Stomach (tissue), 8 donors: ENCODE measurements at regions not wholly inside any gene's neighbourhood (a gene's known extent, or its start where the extent isn't known, plus 50 kb on each side); places are given as distances from the start of the nearest gene placed in this dataset.

ENCODE experiments used
- DNase-seq, 2 donors: peaks; one replicate each; pipeline versions ENCODE4 v3.0.0 to v3.0.0-alpha.2; 2013 to 2019
- H3K27ac ChIP-seq, 5 donors: fragments of 200-600 bp in 4 of 5; sonication (generic) in 4 of 5; one replicate each; pipeline ENCODE4 v1.5.1; 2013 to 2019; ENCODE audit warnings: mild to moderate bottlenecking in 1 of 5, moderate library complexity in 1 of 5
- H3K27me3 ChIP-seq, 3 donors: fragments of 200-600 bp; sonication (generic); one replicate each; pipeline ENCODE4 v1.5.1; 2017 to 2019; ENCODE audit warnings: mixed run types in 1 of 3
- H3K36me3 ChIP-seq, 4 donors: fragments of 200-600 bp; sonication (generic); 1 replicate in 3 of 4; 2 replicates in 1 of 4; pipeline ENCODE4 v1.5.1; 2016 to 2019
- H3K4me1 ChIP-seq, 4 donors: fragments of 200-600 bp; sonication (generic); one replicate each; pipeline ENCODE4 v1.5.1; 2016 to 2019
- H3K4me3 ChIP-seq, 4 donors: fragments of 200-600 bp; sonication (generic) in 3 of 4; one replicate each; pipeline ENCODE4 v1.5.1; 2016 to 2019; ENCODE audit warnings: mild to moderate bottlenecking in 1 of 4
- H3K9me3 ChIP-seq, 4 donors: fragments of 200-600 bp; sonication (generic); one replicate each; pipeline ENCODE4 v1.5.1; 2016 to 2019
- CTCF ChIP-seq, 7 experiments: fragments of 450-650 bp in 4 of 7; fragments of 200-600 bp in 3 of 7; sonication (generic) in 3 of 7; IDR thresholded peaks; one replicate each; pipeline ENCODE4 v1.5.1; 2016 to 2019; ENCODE audit warnings: antibody characterized with exemption in 7 of 7, control low read depth in 2 of 7, mild to moderate bottlenecking in 1 of 7
- EP300 ChIP-seq: sonication (generic); formaldehyde crosslinking; IDR thresholded peaks from one replicate; pipeline ENCODE4 v1.6.1; 2017; ENCODE audit warnings: antibody characterized with exemption
- POLR2A ChIP-seq, 4 donors: fragments of 450-650 bp; IDR thresholded peaks; one replicate each; pipeline ENCODE4 v1.6.1; 2016; ENCODE audit warnings: antibody characterized with exemption in 4 of 4, control low read depth in 2 of 4, mild to moderate bottlenecking in 1 of 4, moderate library complexity in 1 of 4
- POLR2AphosphoS5 ChIP-seq, 3 donors: sonication (generic); formaldehyde crosslinking; IDR thresholded peaks; one replicate each; pipeline ENCODE4 v1.6.1; 2016; ENCODE audit warnings: antibody characterized with exemption in 3 of 3
- WGBS, 5 donors: extraction: QIAGEN DNeasy Blood & Tissue Kit in 3 of 5; methylation state at CpG; one replicate each; pipeline versions ENCODE4 v1.1.5 to v1.1.7; 2013 to 2018; 5-methylcytosine and 5-hydroxymethylcytosine counted together
- intact Hi-C: fragments of 100-400 bp; cut with DNase I; formaldehyde crosslinking; loops from one replicate; pipeline ENCODE4 v1.15.1; 2023; ENCODE audit warnings: low total_unique reads
- donor health status: healthy with polysubstance abuse.
- donor health status: Bipolar disorder and iron deficiency.
- donor health status: healthy.

GRCh38 chr2:58798676-58799208 is 557.6 kb upstream of the FANCL start:
- no peak for DNase-seq
- H3K36me3 ChIP-seq, result no peaks in the 10 kb centered on the region
- TF ChIP-seq POLR2A (IDR thresholded peaks at IDR 0.05) (no peak), POLR2AphosphoS5 (IDR thresholded peaks at IDR 0.05) (no peak), CTCF (IDR thresholded peaks at IDR 0.05) (no peak), EP300 (no peak)
- H3K4me1 ChIP-seq, result no peaks in the 10 kb centered on the region
- 82 to 90% (median 89%) methylated on average over 6 of the region's 6 CpGs for WGBS, 5 donors
- intact Hi-C loops, result no loop called here
- H3K27me3 ChIP-seq, result no peaks in the 10 kb centered on the region
- H3K27ac ChIP-seq, result no peak overlapping the region
- no peaks in the 10 kb centered on the region for H3K9me3 ChIP-seq
- H3K4me3 ChIP-seq, result no peak overlapping the region

- no peaks in the 10 kb centered on the region for H3K9me3 ChIP-seq
- intact Hi-C loops, result no loop called here
- TF ChIP-seq EP300, result no peak
- TF ChIP-seq CTCF (IDR thresholded peaks at IDR 0.05), result no peak
- no peak for TF ChIP-seq POLR2A (IDR thresholded peaks at IDR 0.05)
- no peak for TF ChIP-seq POLR2AphosphoS5 (IDR thresholded peaks at IDR 0.05)
These were observed 555.2 kb upstream of the FANCL start for GRCh38 chr2:58796239-58796910.

DNA sequence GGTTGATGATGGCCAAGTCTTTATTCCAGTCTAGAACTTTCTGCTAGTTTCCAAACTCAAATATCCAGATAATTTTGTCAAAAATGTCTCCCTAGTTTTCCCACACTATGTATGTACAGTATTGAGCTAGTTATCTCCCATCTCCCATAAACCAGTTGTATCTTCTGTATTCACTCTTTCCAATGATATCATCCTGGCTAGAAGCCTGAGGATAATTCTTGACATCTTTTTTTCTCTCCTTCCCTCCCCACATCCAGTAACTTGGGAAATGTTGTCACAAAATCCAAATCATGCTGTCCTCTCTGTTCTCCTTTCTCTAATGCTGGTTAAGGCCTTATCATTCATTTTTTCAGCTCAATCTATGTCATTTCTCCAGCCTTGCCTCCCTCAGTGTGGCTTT is 553.8 kb upstream of the FANCL start:
- no peak for DNase-seq
- TF ChIP-seq POLR2AphosphoS5 (IDR thresholded peaks at IDR 0.05) (no peak), POLR2A (IDR thresholded peaks at IDR 0.05) (no peak), CTCF (IDR thresholded peaks at IDR 0.05) (no peak), EP300 (no peak)
- no peaks in the 10 kb centered on the region for H3K4me1 ChIP-seq
- intact Hi-C loops, result no loop called here
- no peaks in the 10 kb centered on the region for H3K36me3 ChIP-seq
- H3K27me3 ChIP-seq, result no peaks in the 10 kb centered on the region
- no peak overlapping the region for H3K27ac ChIP-seq
- H3K4me3 ChIP-seq, result no peak overlapping the region
- H3K9me3 ChIP-seq, result no peaks in the 10 kb centered on the region

More at GRCh38 chr2:58796239-58796910, 555.2 kb upstream of the FANCL start:
- no peak overlapping the region for H3K27ac ChIP-seq
- H3K4me3 ChIP-seq, result no peak overlapping the region
- no peaks in the 10 kb centered on the region for H3K4me1 ChIP-seq
- 45 to 66% (median 52%) methylated on average over 2 of the region's 2 CpGs for WGBS, 5 donors
- DNase-seq, result no peak
- H3K27me3 ChIP-seq, result no peaks in the 10 kb centered on the region
- no peaks in the 10 kb centered on the region for H3K36me3 ChIP-seq

DNA sequence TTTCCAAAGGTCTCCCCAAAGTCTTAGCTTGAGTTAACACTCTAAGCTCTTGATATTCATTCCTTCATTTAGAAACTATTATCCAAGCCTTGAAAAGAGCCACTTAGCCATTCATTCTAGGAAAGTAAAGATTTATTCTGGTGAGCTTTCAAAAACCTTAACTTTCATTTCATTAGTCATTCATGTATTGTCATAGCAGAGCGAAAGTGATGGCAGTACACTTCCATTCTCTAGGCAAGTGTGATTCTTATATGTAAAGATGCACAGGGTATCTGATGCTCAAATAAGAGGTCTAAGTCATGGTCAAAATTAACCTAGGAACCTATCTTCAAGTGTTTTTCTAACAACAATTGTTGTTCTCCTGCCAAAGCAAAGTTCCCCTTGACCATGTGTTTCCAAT is 553.0 kb upstream of the FANCL start:
- Histone ChIP-seq H3K9me3 (no peaks in the 10 kb centered on the region), H3K27me3 (no peaks in the 10 kb centered on the region), H3K27ac (no peak overlapping the region), H3K4me1 (no peaks in the 10 kb centered on the region), H3K4me3 (no peak overlapping the region), H3K36me3 (no peaks in the 10 kb centered on the region)
- DNase-seq, result no peak
- TF ChIP-seq CTCF (IDR thresholded peaks at IDR 0.05) (no peak), EP300 (no peak), POLR2A (IDR thresholded peaks at IDR 0.05) (no peak), POLR2AphosphoS5 (IDR thresholded peaks at IDR 0.05) (no peak)
- WGBS, 5 donors, result 79 to 90% (median 88%) methylated on average over 1 of the region's 1 CpG
- intact Hi-C loops, result no loop called here
